Activated B cell treated with CpG ODN at 0.5 μM for 24 hours (primary cell): ENCODE measurements at regions not wholly inside any gene's neighbourhood (a gene's known extent, or its start where the extent isn't known, plus 50 kb on each side); places are given as distances from the start of the nearest gene placed in this dataset.
"Not testable (repeated sequence)": the region's sequence is repeated elsewhere in the genome, so short reads cannot be mapped to it uniquely, and the experiment has no call there.

Experiments
- ATAC-seq: fragments of 200-7000 bp; cut with Tn5 transposase; one replicate; pipeline ENCODE4 v1.10.0; 2021; ENCODE audit warnings: low read depth, mild to moderate bottlenecking, moderate library complexity
- CTCF ChIA-PET: fragments of 350-600 bp; sonication (Branson Sonifier 250); formaldehyde crosslinking; loops from one replicate; lab custom pipeline; 2021; ENCODE audit warnings: antibody characterized with exemption; lab: Charles Lee
- POLR2A ChIA-PET: fragments of 350-600 bp; sonication (Branson Sonifier 250); formaldehyde crosslinking; loops from one replicate; lab custom pipeline; 2021; ENCODE audit warnings: antibody characterized with exemption; lab: Charles Lee
- DNase-seq: peaks from one replicate; pipeline ENCODE4 v3.0.0; 2022
- H3K27ac Mint-ChIP-seq: one replicate; pipeline ENCODE4 v1.8.0; 2020; ENCODE audit warnings: mixed read lengths
- H3K27me3 Mint-ChIP-seq: one replicate; pipeline ENCODE4 v1.8.0; 2021; ENCODE audit warnings: mixed read lengths
- H3K36me3 Mint-ChIP-seq: one replicate; pipeline ENCODE4 v1.8.0; 2021; ENCODE audit warnings: low read depth, mixed read lengths
- H3K4me1 Mint-ChIP-seq: one replicate; pipeline ENCODE4 v1.8.0; 2021; ENCODE audit warnings: mixed read lengths
- H3K4me3 Mint-ChIP-seq: one replicate; pipeline ENCODE4 v1.8.0; 2020; ENCODE audit warnings: mild to moderate bottlenecking, mixed read lengths
- H3K9me3 Mint-ChIP-seq: one replicate; pipeline ENCODE4 v1.8.0; 2020; ENCODE audit warnings: mixed read lengths
- intact Hi-C: fragments of 100-400 bp; cut with micrococcal nuclease; formaldehyde crosslinking; loops from one replicate; pipeline ENCODE4 v1.15.1; 2024
- TF ChIP-seq, protein P1 (sequence below): fragments of 200-600 bp; IDR thresholded peaks from one replicate; pipeline ENCODE4 v1.8.0; 2022; ENCODE audit warnings: antibody characterized with exemption, mild to moderate bottlenecking

DNA sequence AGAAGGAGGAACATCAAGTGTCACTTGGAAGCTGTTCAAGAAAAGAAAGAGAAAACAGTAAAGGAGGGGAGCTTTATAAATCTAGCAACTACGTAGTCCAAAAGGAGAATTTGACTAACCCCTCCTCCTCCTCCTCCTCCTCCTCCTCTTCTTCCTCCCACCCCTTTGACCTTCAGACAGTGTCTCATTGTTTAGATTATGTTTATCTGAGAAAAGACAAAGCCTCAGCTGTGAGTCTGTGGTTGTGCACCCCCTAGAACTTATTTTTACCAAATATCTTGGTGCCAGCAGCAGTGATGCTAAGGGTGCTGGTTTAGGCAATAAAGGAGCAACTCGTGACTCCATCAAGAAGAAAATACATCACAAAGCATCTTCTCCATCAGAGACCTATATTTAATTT is 68.9 kb upstream of the BMP2K start:
- peak; percentile 38 for ATAC-seq
- peaks cover 14% of the 10 kb centered on the region for H3K9me3 Mint-ChIP-seq
- DNase-seq, result no peak
- peak overlapping the region; percentile 85 for H3K27ac Mint-ChIP-seq
- intact Hi-C loops, result loop anchor here (1.0 to 5.0 kb wide), 4 partner anchors 14 to 95 kb away; no protein-coding TSS in a partner anchor
- H3K36me3 Mint-ChIP-seq, result peaks cover 5% of the 10 kb centered on the region
- H3K4me1 Mint-ChIP-seq, result peaks cover 39% of the 10 kb centered on the region
- ChIA-PET CTCF (interaction anchor here (0.9 to 1.1 kb wide), 2 partner anchors 63 to 95 kb away, joined by 4 to 5 read pairs; no protein-coding TSS in a partner anchor), POLR2A (interaction anchor here (0.9 to 1.9 kb wide), 6 partner anchors 14 to 76 kb away, joined by 3 to 8 read pairs (median 4); partner anchors contain the start of gene BMP2K)
- no peaks in the 10 kb centered on the region for H3K27me3 Mint-ChIP-seq
- peak overlapping the region; percentile 48 for H3K4me3 Mint-ChIP-seq
- TF ChIP-seq, protein P1, sequence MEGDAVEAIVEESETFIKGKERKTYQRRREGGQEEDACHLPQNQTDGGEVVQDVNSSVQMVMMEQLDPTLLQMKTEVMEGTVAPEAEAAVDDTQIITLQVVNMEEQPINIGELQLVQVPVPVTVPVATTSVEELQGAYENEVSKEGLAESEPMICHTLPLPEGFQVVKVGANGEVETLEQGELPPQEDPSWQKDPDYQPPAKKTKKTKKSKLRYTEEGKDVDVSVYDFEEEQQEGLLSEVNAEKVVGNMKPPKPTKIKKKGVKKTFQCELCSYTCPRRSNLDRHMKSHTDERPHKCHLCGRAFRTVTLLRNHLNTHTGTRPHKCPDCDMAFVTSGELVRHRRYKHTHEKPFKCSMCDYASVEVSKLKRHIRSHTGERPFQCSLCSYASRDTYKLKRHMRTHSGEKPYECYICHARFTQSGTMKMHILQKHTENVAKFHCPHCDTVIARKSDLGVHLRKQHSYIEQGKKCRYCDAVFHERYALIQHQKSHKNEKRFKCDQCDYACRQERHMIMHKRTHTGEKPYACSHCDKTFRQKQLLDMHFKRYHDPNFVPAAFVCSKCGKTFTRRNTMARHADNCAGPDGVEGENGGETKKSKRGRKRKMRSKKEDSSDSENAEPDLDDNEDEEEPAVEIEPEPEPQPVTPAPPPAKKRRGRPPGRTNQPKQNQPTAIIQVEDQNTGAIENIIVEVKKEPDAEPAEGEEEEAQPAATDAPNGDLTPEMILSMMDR, result no peak

GRCh38 chr4:78707793-78708192 is 68.4 kb upstream of the BMP2K start:
- intact Hi-C loops, result loop anchor here (1.0 to 5.0 kb wide), 4 partner anchors 13 to 95 kb away; no protein-coding TSS in a partner anchor
- ChIA-PET POLR2A (interaction anchor here (1.0 to 1.9 kb wide), 5 partner anchors 14 to 76 kb away, joined by 3 to 8 read pairs (median 5); partner anchors contain the start of gene BMP2K), CTCF (interaction anchor here (1.1 kb wide), 1 partner anchor 95 kb away, joined by 4 read pairs; no protein-coding TSS in a partner anchor)
- Mint-ChIP-seq H3K27ac (peak overlapping the region; percentile 85), H3K4me3 (peak overlapping the region; percentile 48), H3K4me1 (peaks cover 39% of the 10 kb centered on the region), H3K27me3 (no peaks in the 10 kb centered on the region), H3K36me3 (peaks cover 2% of the 10 kb centered on the region), H3K9me3 (peaks cover 9% of the 10 kb centered on the region)
- TF ChIP-seq, protein P1, result no peak
- DNase-seq (no peak), ATAC-seq (peak; percentile 62)

DNA sequence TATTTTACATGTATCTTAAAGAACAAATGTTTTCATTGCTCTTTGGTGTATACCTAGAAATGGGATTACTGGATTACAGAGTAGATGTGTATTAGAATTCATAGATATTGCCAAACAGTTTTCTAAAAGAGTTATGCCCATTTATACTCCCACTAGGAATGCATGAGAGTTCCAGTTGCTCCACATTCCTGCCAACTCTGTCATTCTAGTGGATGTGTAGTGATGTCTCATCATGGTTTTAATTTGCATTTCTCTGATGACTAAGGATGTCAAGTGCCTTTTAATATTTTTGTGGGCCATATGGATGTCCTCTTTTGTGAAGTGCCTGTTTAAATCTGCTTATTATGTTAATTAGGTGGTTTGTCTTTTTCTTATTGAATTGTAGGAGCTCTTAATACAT is 65.6 kb upstream of the BMP2K start:
- no peak for DNase-seq
- POLR2A ChIA-PET, result no interaction called here
- intact Hi-C loops, result no loop called here
- Mint-ChIP-seq H3K9me3 (no peaks in the 10 kb centered on the region), H3K4me3 (no peak overlapping the region), H3K36me3 (no peaks in the 10 kb centered on the region), H3K27me3 (no peaks in the 10 kb centered on the region), H3K4me1 (peaks cover 27% of the 10 kb centered on the region), H3K27ac (no peak overlapping the region)
- CTCF ChIA-PET, result no interaction called here
- no peak for ATAC-seq
- TF ChIP-seq, protein P1, result no peak

DNA sequence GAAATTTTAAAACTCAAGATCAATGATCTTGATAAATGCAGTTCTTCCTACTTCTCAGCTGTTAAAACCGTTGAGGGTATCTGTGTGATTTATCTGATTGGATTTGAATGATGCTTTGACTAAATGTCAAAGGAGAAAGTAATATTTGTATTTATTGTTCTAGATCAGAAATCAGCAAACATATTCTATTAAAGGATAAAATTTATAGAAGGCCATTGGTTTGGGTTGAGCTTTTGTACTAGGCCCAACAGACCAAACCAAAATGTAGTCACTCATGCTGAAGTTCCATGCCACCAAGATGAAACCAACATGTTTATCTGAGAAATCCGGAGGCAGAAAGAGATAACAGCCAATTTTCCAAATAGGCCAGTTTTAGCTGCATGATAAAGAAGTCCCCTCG is 64.5 kb upstream of the BMP2K start:
- H3K9me3 Mint-ChIP-seq, result no peaks in the 10 kb centered on the region
- ChIA-PET POLR2A (interaction anchor here (1.7 kb wide), 1 partner anchor 65 kb away, joined by 7 read pairs; the partner anchor contains the start of gene BMP2K), CTCF (interaction anchor here (0.8 kb wide), 1 partner anchor 15 kb away, joined by 3 read pairs; no protein-coding TSS in a partner anchor)
- H3K27me3 Mint-ChIP-seq, result no peaks in the 10 kb centered on the region
- intact Hi-C loops, result no loop called here
- no peak for DNase-seq
- H3K4me3 Mint-ChIP-seq, result no peak overlapping the region
- peaks cover 16% of the 10 kb centered on the region for H3K4me1 Mint-ChIP-seq
- H3K36me3 Mint-ChIP-seq, result no peaks in the 10 kb centered on the region
- ATAC-seq, result no peak
- TF ChIP-seq, protein P1, result no peak
- no peak overlapping the region for H3K27ac Mint-ChIP-seq

GRCh38 chr4:78714598-78714997 is 61.6 kb upstream of the BMP2K start:
- ATAC-seq, H3K36me3 Mint-ChIP-seq, CTCF ChIA-PET, H3K4me3 Mint-ChIP-seq, H3K4me1 Mint-ChIP-seq, POLR2A ChIA-PET, H3K27me3 Mint-ChIP-seq, H3K9me3 Mint-ChIP-seq, H3K27ac Mint-ChIP-seq, intact Hi-C loops, DNase-seq: not testable (repeated sequence)

DNA sequence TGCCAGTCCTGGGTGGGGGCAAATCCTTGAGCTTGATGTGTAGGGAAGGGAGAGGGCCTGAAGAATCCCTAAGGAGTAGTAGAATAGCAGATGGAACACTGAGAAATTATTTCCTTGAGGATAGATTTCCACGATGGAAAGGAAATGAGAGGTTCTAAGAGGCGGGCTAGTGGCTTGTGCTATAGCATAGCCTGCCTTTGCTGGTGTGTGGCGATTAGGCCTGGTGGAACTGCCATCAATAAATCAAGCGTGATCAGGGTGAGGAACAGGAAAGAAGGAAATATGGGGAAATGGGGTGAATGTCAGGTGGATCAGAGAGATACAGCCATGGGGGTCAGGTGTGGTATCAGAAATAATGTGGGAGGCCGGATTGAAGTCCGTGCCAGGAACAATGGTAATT is 60.8 kb upstream of the BMP2K start:
- ATAC-seq, DNase-seq, CTCF ChIA-PET, H3K36me3 Mint-ChIP-seq, intact Hi-C loops, H3K9me3 Mint-ChIP-seq, H3K27me3 Mint-ChIP-seq, POLR2A ChIA-PET, H3K4me1 Mint-ChIP-seq, H3K4me3 Mint-ChIP-seq: not testable (repeated sequence)
- H3K27ac Mint-ChIP-seq, result peak overlapping the region; percentile 5

DNA sequence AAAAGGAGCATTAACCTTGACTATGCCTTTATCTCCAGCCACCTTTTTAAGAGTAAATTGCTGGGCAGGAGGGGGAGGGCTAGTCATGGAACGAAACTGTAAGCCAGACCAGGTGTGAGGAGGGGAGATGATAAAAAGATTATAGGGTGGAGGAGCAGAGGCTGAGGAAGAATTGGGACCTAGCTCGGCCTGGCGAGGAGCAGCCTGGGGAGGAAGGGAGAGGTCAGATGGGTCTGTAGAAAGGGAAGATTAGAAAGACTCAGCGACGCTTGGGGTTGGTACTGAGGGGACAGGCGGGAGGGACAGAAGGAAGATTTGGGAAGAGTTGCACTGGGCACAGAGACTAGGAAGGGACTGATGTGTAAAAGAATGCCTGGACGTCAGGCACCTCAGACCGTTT is 58.4 kb upstream of the BMP2K start:
- H3K9me3 Mint-ChIP-seq, POLR2A ChIA-PET, CTCF ChIA-PET, H3K4me3 Mint-ChIP-seq, H3K27me3 Mint-ChIP-seq, DNase-seq, H3K36me3 Mint-ChIP-seq, ATAC-seq, H3K27ac Mint-ChIP-seq, intact Hi-C loops: not testable (repeated sequence)
- H3K4me1 Mint-ChIP-seq, result peaks cover 29% of the 10 kb centered on the region
